ENCODE measurements at regions not wholly inside any gene's neighbourhood (a gene's known extent, or its start where the extent isn't known, plus 50 kb on each side); places are given as distances from the start of the nearest gene placed in this dataset.
A peak's percentile ranks its signal among the peaks of the same experiment; 100 is the strongest.

GRCh38 chr7:35355911-35356310 is 102.0 kb upstream of the TBX20 start:
- Histone ChIP-seq H3K4me1 (replicated peaks in 1 of 2) (peaks cover 2 to 3% of the 10 kb centered on the region in 2 donors), H3K4me3 (no peak overlapping the region), H3K27ac (no peak overlapping the region)
- no peak for ATAC-seq (replicated peaks in 6 of 8)
- in situ Hi-C loops (cut with MboI; ENCODE audit: low pct_unique_long_range_greater_than_20kb in 2 of 9, low sequenced_read_pairs in 9 of 9, unreplicated experiment in 9 of 9) = no loop called here
- WGBS, 10 experiments = 0 to 84% (median 48%) methylated on average over 1 to 4 of the region's 5 CpGs; no CpG with 5 or more reads in 1 of the 10 experiments

GRCh38 chr7:35355199-35355598 is 101.3 kb upstream of the TBX20 start:
- H3K4me3 ChIP-seq = no peak overlapping the region
- WGBS, 10 experiments = 0 to 80% (median 40%) methylated on average over 1 to 2 of the region's 2 CpGs; no CpG with 5 or more reads in 4 of the 10 experiments
- in situ Hi-C loops (cut with MboI; ENCODE audit: low pct_unique_long_range_greater_than_20kb in 2 of 9, low sequenced_read_pairs in 9 of 9, unreplicated experiment in 9 of 9) = no loop called here

GRCh38 chr7:35353481-35353880 is 99.6 kb upstream of the TBX20 start:
- in situ Hi-C loops (cut with MboI; ENCODE audit: low pct_unique_long_range_greater_than_20kb in 2 of 9, low sequenced_read_pairs in 9 of 9, unreplicated experiment in 9 of 9) = no loop called here
- Histone ChIP-seq H3K4me3 (no peak overlapping the region), H3K27ac (no peak overlapping the region), H3K4me1 (replicated peaks in 1 of 2) (peaks cover 2 to 3% of the 10 kb centered on the region in 2 donors)
- 0 to 83% (median 17%) methylated on average over 1 to 4 of the region's 6 CpGs; no CpG with 5 or more reads in 1 of the 10 experiments for WGBS, 10 experiments
- ATAC-seq (replicated peaks in 6 of 8) = peak in 5 of 8 experiments; percentile 54 to 82 (median 70)

More at GRCh38 chr7:35355199-35355598, 101.3 kb upstream of the TBX20 start:
- peak in 3 of 8 experiments; percentile 32 to 78 (median 43) for ATAC-seq (replicated peaks in 6 of 8)
- H3K27ac ChIP-seq = no peak overlapping the region
- H3K4me1 ChIP-seq (replicated peaks in 1 of 2) = peaks cover 2 to 3% of the 10 kb centered on the region in 2 donors

- in situ Hi-C loops (cut with MboI; ENCODE audit: low pct_unique_long_range_greater_than_20kb in 2 of 9, low sequenced_read_pairs in 9 of 9, unreplicated experiment in 9 of 9) = no loop called here
- Histone ChIP-seq H3K27ac (no peak overlapping the region), H3K4me1 (replicated peaks in 1 of 2) (peaks cover 2 to 3% of the 10 kb centered on the region in 2 donors), H3K4me3 (no peak overlapping the region)
- ATAC-seq (replicated peaks in 6 of 8) = no peak
- 0 to 96% (median 85%) methylated on average over 1 to 4 of the region's 4 CpGs; no CpG with 5 or more reads in 6 of the 10 experiments for WGBS, 10 experiments
Observed at GRCh38 chr7:35351466-35351865, 97.6 kb upstream of the TBX20 start.

GRCh38 chr7:35348611-35349400 is 94.9 kb upstream of the TBX20 start:
- Histone ChIP-seq H3K27ac (no peak overlapping the region), H3K4me3 (no peak overlapping the region), H3K4me1 (replicated peaks in 1 of 2) (peaks cover 0 to 3% of the 10 kb centered on the region in 2 donors)
- in situ Hi-C loops (cut with MboI; ENCODE audit: low pct_unique_long_range_greater_than_20kb in 2 of 9, low sequenced_read_pairs in 9 of 9, unreplicated experiment in 9 of 9) = no loop called here
- ATAC-seq (replicated peaks in 6 of 8) = no peak
- 0 to 91% (median 77%) methylated on average over 1 to 9 of the region's 10 CpGs; no CpG with 5 or more reads in 3 of the 10 experiments for WGBS, 10 experiments

GRCh38 chr7:35342786-35343185 is 88.9 kb upstream of the TBX20 start:
- Histone ChIP-seq H3K27ac (no peak overlapping the region), H3K4me1 (replicated peaks in 1 of 2) (no peaks in the 10 kb centered on the region), H3K4me3 (no peak overlapping the region)
- WGBS, 10 experiments = 0 to 100% (median 70%) methylated on average over 1 to 3 of the region's 3 CpGs; no CpG with 5 or more reads in 1 of the 10 experiments
- ATAC-seq (replicated peaks in 6 of 8) = no peak
- in situ Hi-C loops (cut with MboI; ENCODE audit: low pct_unique_long_range_greater_than_20kb in 2 of 9, low sequenced_read_pairs in 9 of 9, unreplicated experiment in 9 of 9) = no loop called here

GRCh38 chr7:35339811-35340210 is 85.9 kb upstream of the TBX20 start:
- no peak overlapping the region for H3K4me3 ChIP-seq
- in situ Hi-C loops (cut with MboI; ENCODE audit: low pct_unique_long_range_greater_than_20kb in 2 of 9, low sequenced_read_pairs in 9 of 9, unreplicated experiment in 9 of 9) = no loop called here
- no peak overlapping the region for H3K27ac ChIP-seq
- WGBS, 10 experiments = 50 to 100% (median 75%) methylated on average over 1 to 5 of the region's 6 CpGs; no CpG with 5 or more reads in 1 of the 10 experiments
- no peaks in the 10 kb centered on the region for H3K4me1 ChIP-seq (replicated peaks in 1 of 2)
- ATAC-seq (replicated peaks in 6 of 8) = no peak

GRCh38 chr7:35336444-35336843 is 82.5 kb upstream of the TBX20 start:
- in situ Hi-C loops (cut with MboI; ENCODE audit: low pct_unique_long_range_greater_than_20kb in 2 of 9, low sequenced_read_pairs in 9 of 9, unreplicated experiment in 9 of 9) = no loop called here
- Histone ChIP-seq H3K4me3 (no peak overlapping the region), H3K4me1 (replicated peaks in 1 of 2) (no peaks in the 10 kb centered on the region), H3K27ac (no peak overlapping the region)
- WGBS, 10 experiments = 0 to 100% (median 82%) methylated on average over 1 to 6 of the region's 6 CpGs; no CpG with 5 or more reads in 2 of the 10 experiments
- ATAC-seq (replicated peaks in 6 of 8) = no peak

- ATAC-seq (replicated peaks in 6 of 8) = no peak
- in situ Hi-C loops (cut with MboI; ENCODE audit: low pct_unique_long_range_greater_than_20kb in 2 of 9, low sequenced_read_pairs in 9 of 9, unreplicated experiment in 9 of 9) = no loop called here
Observed at GRCh38 chr7:35334506-35334905, 80.6 kb upstream of the TBX20 start.

GRCh38 chr7:35333265-35333664 is 79.4 kb upstream of the TBX20 start:
- in situ Hi-C loops (cut with MboI; ENCODE audit: low pct_unique_long_range_greater_than_20kb in 2 of 9, low sequenced_read_pairs in 9 of 9, unreplicated experiment in 9 of 9) = no loop called here
- H3K4me3 ChIP-seq = no peak overlapping the region
- ATAC-seq (replicated peaks in 6 of 8) = no peak
- WGBS, 10 experiments = 0 to 100% (median 94%) methylated on average over 1 to 3 of the region's 3 CpGs; no CpG with 5 or more reads in 1 of the 10 experiments
- no peak overlapping the region for H3K27ac ChIP-seq
- no peaks in the 10 kb centered on the region for H3K4me1 ChIP-seq (replicated peaks in 1 of 2)

More at GRCh38 chr7:35334506-35334905, 80.6 kb upstream of the TBX20 start:
- Histone ChIP-seq H3K4me1 (replicated peaks in 1 of 2) (no peaks in the 10 kb centered on the region), H3K4me3 (no peak overlapping the region), H3K27ac (no peak overlapping the region)
- 0 to 96% (median 72%) methylated on average over 2 to 3 of the region's 3 CpGs for WGBS, 10 experiments

GRCh38 chr7:35331730-35332678 is 78.1 kb upstream of the TBX20 start:
- Histone ChIP-seq H3K4me1 (replicated peaks in 1 of 2) (no peaks in the 10 kb centered on the region), H3K27ac (no peak overlapping the region), H3K4me3 (no peak overlapping the region)
- 0 to 100% (median 73%) methylated on average over 1 to 14 of the region's 20 CpGs for WGBS, 10 experiments
- in situ Hi-C loops (cut with MboI; ENCODE audit: low pct_unique_long_range_greater_than_20kb in 2 of 9, low sequenced_read_pairs in 9 of 9, unreplicated experiment in 9 of 9) = no loop called here
- no peak for ATAC-seq (replicated peaks in 6 of 8)

- Histone ChIP-seq H3K4me1 (replicated peaks in 1 of 2) (no peaks in the 10 kb centered on the region), H3K27ac (no peak overlapping the region), H3K4me3 (no peak overlapping the region)
- 0 to 71% (median 28%) methylated on average over 1 of the region's 1 CpG; no CpG with 5 or more reads in 2 of the 10 experiments for WGBS, 10 experiments
- in situ Hi-C loops (cut with MboI; ENCODE audit: low pct_unique_long_range_greater_than_20kb in 2 of 9, low sequenced_read_pairs in 9 of 9, unreplicated experiment in 9 of 9) = no loop called here
- ATAC-seq (replicated peaks in 6 of 8) = no peak
Observed at GRCh38 chr7:35329026-35329425, 75.1 kb upstream of the TBX20 start.

- Histone ChIP-seq H3K4me1 (replicated peaks in 1 of 2) (peaks cover 0 to 6% of the 10 kb centered on the region in 2 donors), H3K4me3 (no peak overlapping the region), H3K27ac (no peak overlapping the region)
- ATAC-seq (replicated peaks in 6 of 8) = no peak
- WGBS, 10 experiments = 0 to 74% (median 67%) methylated on average over 1 to 4 of the region's 4 CpGs; no CpG with 5 or more reads in 1 of the 10 experiments
- in situ Hi-C loops (cut with MboI; ENCODE audit: low pct_unique_long_range_greater_than_20kb in 2 of 9, low sequenced_read_pairs in 9 of 9, unreplicated experiment in 9 of 9) = no loop called here
Observed at GRCh38 chr7:35319606-35320005, 65.7 kb upstream of the TBX20 start.
